Endodermal cell (in vitro differentiated cells): ENCODE measurements at regions not wholly inside any gene's neighbourhood (a gene's known extent, or its start where the extent isn't known, plus 50 kb on each side); places are given as distances from the start of the nearest gene placed in this dataset.
"Not testable (repeated sequence)": the region's sequence is repeated elsewhere in the genome, so short reads cannot be mapped to it uniquely, and the experiment has no call there.

Source experiments
- DNase-seq: peaks from one replicate; pipeline ENCODE4 v3.0.0-alpha.2; 2017
- H3K27ac ChIP-seq: 2 replicates; pipeline ENCODE4 v1.5.1; 2013; ENCODE audit warnings: mild to moderate bottlenecking, low read depth, low read length, moderate library complexity
- H3K27me3 ChIP-seq: 2 replicates; pipeline ENCODE4 v1.6.1; 2013; ENCODE audit warnings: mild to moderate bottlenecking, low read length, moderate library complexity; ENCODE audit not compliant: insufficient read depth, control insufficient read depth, poor library complexity, severe bottlenecking
- H3K36me3 ChIP-seq: 2 replicates; pipeline ENCODE4 v1.7.0; 2013; ENCODE audit warnings: mild to moderate bottlenecking, low read length, moderate library complexity; ENCODE audit not compliant: control insufficient read depth, insufficient read depth
- H3K4me1 ChIP-seq: one replicate; pipeline ENCODE4 v1.7.0; 2013; ENCODE audit warnings: low read length; ENCODE audit not compliant: control insufficient read depth, insufficient read depth
- H3K4me3 ChIP-seq: 2 replicates; pipeline ENCODE4 v1.5.1; 2013; ENCODE audit warnings: mild to moderate bottlenecking, low read length, moderate library complexity
- H3K9ac ChIP-seq: 2 replicates; pipeline ENCODE4 v1.6.1; 2013; ENCODE audit warnings: mild to moderate bottlenecking, low read length, moderate library complexity; ENCODE audit not compliant: poor library complexity, severe bottlenecking; ENCODE audit errors: extremely low read depth
- H3K9me3 ChIP-seq: 2 replicates; pipeline ENCODE4 v1.6.1; 2013; ENCODE audit warnings: mild to moderate bottlenecking, low read length, moderate library complexity; ENCODE audit not compliant: control insufficient read depth
- H3K27ac Mint-ChIP-seq: 2 replicates; pipeline ENCODE4 v1.8.0; 2020; ENCODE audit warnings: mixed read lengths
- H3K27me3 Mint-ChIP-seq: 2 replicates; pipeline ENCODE4 v1.8.0; 2021; ENCODE audit warnings: mild to moderate bottlenecking, mixed read lengths; ENCODE audit not compliant: insufficient read depth
- H3K36me3 Mint-ChIP-seq: 2 replicates; pipeline ENCODE4 v1.8.0; 2020; ENCODE audit warnings: low read depth, mixed read lengths
- H3K4me1 Mint-ChIP-seq: 2 replicates; pipeline ENCODE4 v1.8.0; 2020; ENCODE audit warnings: mixed read lengths
- H3K4me3 Mint-ChIP-seq: 2 replicates; pipeline ENCODE4 v1.8.0; 2020; ENCODE audit warnings: mild to moderate bottlenecking, moderate library complexity, mixed read lengths
- H3K9me3 Mint-ChIP-seq: 2 replicates; pipeline ENCODE4 v1.8.0; 2020; ENCODE audit warnings: mild to moderate bottlenecking, mixed read lengths
- WGBS, 2 experiments: methylation state at CpG; one replicate each; pipeline versions ENCODE4 v1.1.5 to v1.1.7; 2013; ENCODE audit warnings: missing lambda C conversion rate in 2 of 2, mixed read lengths in 1 of 2; ENCODE audit not compliant: insufficient coverage in 1 of 2, insufficient read length in 1 of 2; 5-methylcytosine and 5-hydroxymethylcytosine counted together
- TF ChIP-seq, protein P1 (sequence below): fragments of 200-600 bp; sonication (generic); conservative IDR thresholded peaks from 2 replicates; pipeline ENCODE4 v1.5.0; 2021; ENCODE audit warnings: antibody characterized with exemption, mild to moderate bottlenecking

DNA sequence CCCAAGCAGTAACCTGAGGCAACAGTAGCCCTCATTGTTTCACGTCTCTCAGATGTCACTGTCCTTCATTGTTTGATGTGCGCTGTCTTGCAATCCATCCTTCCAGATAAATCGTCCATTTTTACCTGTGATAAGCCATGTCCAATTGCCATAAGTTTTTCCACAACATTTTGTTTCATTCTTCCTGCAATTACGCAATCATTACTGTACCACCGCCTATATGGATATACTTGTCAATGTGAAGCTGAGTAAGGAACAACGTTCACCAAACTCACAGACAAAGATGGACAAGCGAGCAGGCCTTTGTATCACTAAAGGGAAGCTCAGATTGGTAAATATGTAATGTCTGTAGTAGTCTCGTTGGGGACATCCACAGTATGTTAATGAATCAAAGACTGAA is 452.5 kb upstream of the NDN start:
- H3K4me3 ChIP-seq, DNase-seq, H3K27ac ChIP-seq, H3K27me3 Mint-ChIP-seq, H3K27me3 ChIP-seq, H3K36me3 ChIP-seq, H3K9ac ChIP-seq, H3K27ac Mint-ChIP-seq, H3K4me3 Mint-ChIP-seq, H3K4me1 Mint-ChIP-seq, H3K36me3 Mint-ChIP-seq, H3K4me1 ChIP-seq: not testable (repeated sequence)
- H3K9me3 Mint-ChIP-seq = peaks cover 24% of the 10 kb centered on the region
- H3K9me3 ChIP-seq = peaks cover 11% of the 10 kb centered on the region
- WGBS, 2 experiments = 75 to 100% methylated on average over 1 to 7 of the region's 8 CpGs

DNA sequence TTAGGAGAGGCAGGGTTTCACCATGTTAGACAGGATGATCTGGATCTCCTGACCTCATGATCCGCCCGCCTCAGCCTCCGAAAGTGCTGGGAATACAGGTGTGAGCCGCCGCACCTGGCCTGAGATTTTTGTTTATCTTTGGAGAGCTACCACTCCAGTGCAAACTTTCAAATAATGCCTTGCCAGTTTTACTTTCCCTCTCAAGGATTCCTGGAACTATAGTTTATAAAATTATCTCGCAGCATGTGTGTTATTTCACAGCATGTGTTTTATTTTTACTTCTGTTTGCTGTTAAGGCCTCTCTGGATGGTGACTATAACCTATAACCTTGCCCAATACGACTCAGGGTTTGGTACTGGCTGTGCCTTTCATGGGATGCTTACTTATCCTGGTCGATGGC is 458.0 kb upstream of the NDN start:
- not testable (repeated sequence) for H3K27ac ChIP-seq, H3K27me3 ChIP-seq, H3K4me3 Mint-ChIP-seq, H3K27me3 Mint-ChIP-seq, H3K9me3 ChIP-seq, H3K27ac Mint-ChIP-seq, H3K9ac ChIP-seq, H3K36me3 ChIP-seq, H3K4me3 ChIP-seq, H3K36me3 Mint-ChIP-seq, H3K4me1 Mint-ChIP-seq, DNase-seq, H3K4me1 ChIP-seq
- H3K9me3 Mint-ChIP-seq = peaks cover 48% of the 10 kb centered on the region
- 71 to 100% methylated on average over 1 to 7 of the region's 8 CpGs for whole genome bisulfite sequencing, 2 experiments

DNA sequence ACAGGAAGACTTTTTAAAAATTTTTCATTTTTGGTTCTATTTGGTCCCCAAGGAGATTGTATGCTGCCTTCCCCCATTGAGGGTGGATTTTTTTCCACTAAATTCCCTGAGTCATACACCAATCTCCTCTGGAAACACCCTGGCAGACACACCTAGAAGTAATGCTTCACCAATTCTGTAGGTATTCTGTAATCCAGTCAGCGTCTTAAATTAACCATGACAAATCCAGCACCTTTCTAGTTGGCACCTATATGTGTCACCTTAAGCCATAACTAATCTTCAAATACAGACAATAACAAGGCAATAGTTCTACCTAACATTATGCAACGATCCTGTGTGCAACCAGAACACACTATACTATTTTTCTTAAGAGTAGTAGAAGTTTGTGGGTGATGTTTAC is 459.1 kb upstream of the NDN start:
- no peak for DNase-seq
- Mint-ChIP-seq H3K27me3 (no peaks in the 10 kb centered on the region), H3K4me3 (no peak overlapping the region), H3K36me3 (no peaks in the 10 kb centered on the region), H3K27ac (no peak overlapping the region), H3K4me1 (no peaks in the 10 kb centered on the region), H3K9me3 (peaks cover 47% of the 10 kb centered on the region)
- Histone ChIP-seq H3K4me1 (no peaks in the 10 kb centered on the region), H3K36me3 (no peaks in the 10 kb centered on the region), H3K27me3 (no peaks in the 10 kb centered on the region), H3K27ac (no peak overlapping the region), H3K9me3 (no peaks in the 10 kb centered on the region), H3K9ac (no peak overlapping the region), H3K4me3 (no peak overlapping the region)
- 47% methylated on average over 1 of the region's 2 CpGs; no CpG with 5 or more reads in 1 of the 2 experiments for WGBS, 2 experiments
- TF ChIP-seq, protein P1, sequence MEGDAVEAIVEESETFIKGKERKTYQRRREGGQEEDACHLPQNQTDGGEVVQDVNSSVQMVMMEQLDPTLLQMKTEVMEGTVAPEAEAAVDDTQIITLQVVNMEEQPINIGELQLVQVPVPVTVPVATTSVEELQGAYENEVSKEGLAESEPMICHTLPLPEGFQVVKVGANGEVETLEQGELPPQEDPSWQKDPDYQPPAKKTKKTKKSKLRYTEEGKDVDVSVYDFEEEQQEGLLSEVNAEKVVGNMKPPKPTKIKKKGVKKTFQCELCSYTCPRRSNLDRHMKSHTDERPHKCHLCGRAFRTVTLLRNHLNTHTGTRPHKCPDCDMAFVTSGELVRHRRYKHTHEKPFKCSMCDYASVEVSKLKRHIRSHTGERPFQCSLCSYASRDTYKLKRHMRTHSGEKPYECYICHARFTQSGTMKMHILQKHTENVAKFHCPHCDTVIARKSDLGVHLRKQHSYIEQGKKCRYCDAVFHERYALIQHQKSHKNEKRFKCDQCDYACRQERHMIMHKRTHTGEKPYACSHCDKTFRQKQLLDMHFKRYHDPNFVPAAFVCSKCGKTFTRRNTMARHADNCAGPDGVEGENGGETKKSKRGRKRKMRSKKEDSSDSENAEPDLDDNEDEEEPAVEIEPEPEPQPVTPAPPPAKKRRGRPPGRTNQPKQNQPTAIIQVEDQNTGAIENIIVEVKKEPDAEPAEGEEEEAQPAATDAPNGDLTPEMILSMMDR = no peak

DNA sequence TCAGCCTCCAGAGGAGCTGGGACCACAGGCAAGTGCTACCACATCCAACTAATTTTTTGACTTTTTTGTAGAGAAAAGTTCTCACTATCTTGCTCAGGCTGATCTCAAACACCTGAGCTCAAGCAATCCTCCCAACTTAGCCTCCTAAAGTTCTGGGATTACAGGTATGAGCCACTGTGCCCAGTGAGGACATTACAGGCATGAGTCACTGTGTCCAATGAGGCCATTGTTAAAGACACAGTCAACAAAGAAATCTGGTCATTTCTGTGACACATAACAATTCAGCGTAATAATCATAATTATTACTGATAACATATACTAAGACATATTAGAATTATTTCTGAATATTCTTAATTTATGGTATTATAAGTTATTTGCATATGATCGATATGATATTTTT is 463.4 kb upstream of the NDN start:
- TF ChIP-seq, protein P1 = no peak
- no peaks in the 10 kb centered on the region for H3K4me1 Mint-ChIP-seq
- no peak overlapping the region for H3K27ac Mint-ChIP-seq
- H3K36me3 Mint-ChIP-seq = no peaks in the 10 kb centered on the region
- Histone ChIP-seq H3K36me3 (no peaks in the 10 kb centered on the region), H3K27ac (no peak overlapping the region), H3K9ac (no peak overlapping the region), H3K27me3 (no peaks in the 10 kb centered on the region), H3K9me3 (peaks cover 3% of the 10 kb centered on the region), H3K4me3 (no peak overlapping the region), H3K4me1 (no peaks in the 10 kb centered on the region)
- no peak for DNase-seq
- no peaks in the 10 kb centered on the region for H3K27me3 Mint-ChIP-seq
- WGBS, 2 experiments = 63% methylated on average over 1 of the region's 2 CpGs; no CpG with 5 or more reads in 1 of the 2 experiments
- H3K9me3 Mint-ChIP-seq = peaks cover 52% of the 10 kb centered on the region
- H3K4me3 Mint-ChIP-seq = no peak overlapping the region

DNA sequence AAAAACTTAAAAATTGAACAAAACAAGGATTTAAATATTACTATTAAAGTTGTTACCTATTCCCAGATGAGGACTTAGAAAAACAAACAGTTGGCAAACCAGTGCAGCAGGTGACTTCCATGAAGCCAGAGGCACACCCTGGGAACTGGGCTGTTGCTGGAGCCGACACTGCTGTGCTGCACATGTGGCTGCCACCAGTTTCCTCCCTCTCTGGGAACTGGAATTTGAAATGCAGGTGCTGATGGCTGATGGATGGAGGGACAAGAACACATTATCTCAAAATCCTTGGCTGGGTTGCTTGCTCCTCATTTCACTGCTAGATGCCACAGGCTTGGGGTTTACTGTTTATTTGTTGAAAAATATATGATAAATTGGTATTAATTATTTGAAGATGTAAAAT is 471.2 kb upstream of the NDN start:
- not testable (repeated sequence) for H3K36me3 ChIP-seq, H3K27ac ChIP-seq, H3K27me3 Mint-ChIP-seq, H3K4me3 ChIP-seq, H3K4me1 Mint-ChIP-seq, H3K27ac Mint-ChIP-seq, H3K36me3 Mint-ChIP-seq, H3K27me3 ChIP-seq, H3K9me3 ChIP-seq, H3K4me3 Mint-ChIP-seq, DNase-seq, H3K9ac ChIP-seq, H3K4me1 ChIP-seq
- H3K9me3 Mint-ChIP-seq = peaks cover 42% of the 10 kb centered on the region
- no CpG with 5 or more reads among the region's 1 CpG for WGBS, 2 experiments

DNA sequence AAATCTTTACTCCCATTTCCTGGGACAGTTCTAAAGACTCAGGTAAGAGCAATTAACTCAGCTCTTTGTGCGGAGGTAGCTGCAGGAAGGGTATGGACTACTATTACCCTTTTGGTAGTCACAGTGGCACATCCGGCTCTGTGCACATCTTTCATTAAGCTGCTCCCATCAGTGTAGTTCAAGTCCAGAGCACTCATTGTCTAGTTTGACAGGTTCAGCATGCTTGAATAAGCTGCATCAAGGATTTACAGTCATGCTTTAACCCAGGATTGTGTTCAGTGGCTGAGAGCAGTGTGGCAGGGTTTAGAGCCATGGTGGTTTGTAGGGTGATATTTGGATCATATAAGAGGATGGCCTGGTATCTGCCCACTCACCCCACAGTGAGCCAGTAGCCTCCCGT is 478.4 kb upstream of the NDN start:
- not testable (repeated sequence) for H3K4me3 Mint-ChIP-seq, H3K4me1 ChIP-seq, H3K27ac Mint-ChIP-seq, H3K36me3 ChIP-seq, DNase-seq, H3K9me3 ChIP-seq, H3K27me3 ChIP-seq, H3K9ac ChIP-seq, H3K4me1 Mint-ChIP-seq, H3K4me3 ChIP-seq, H3K27me3 Mint-ChIP-seq, H3K27ac ChIP-seq, H3K36me3 Mint-ChIP-seq
- peaks cover 41% of the 10 kb centered on the region for H3K9me3 Mint-ChIP-seq
- 77% methylated on average over 2 of the region's 3 CpGs; no CpG with 5 or more reads in 1 of the 2 experiments for WGBS, 2 experiments
